ENCODE measurements at regions not wholly inside any gene's neighbourhood (a gene's known extent, or its start where the extent isn't known, plus 50 kb on each side); places are given as distances from the start of the nearest gene placed in this dataset.
A peak's percentile ranks its signal among the peaks of the same experiment; 100 is the strongest.

DNA sequence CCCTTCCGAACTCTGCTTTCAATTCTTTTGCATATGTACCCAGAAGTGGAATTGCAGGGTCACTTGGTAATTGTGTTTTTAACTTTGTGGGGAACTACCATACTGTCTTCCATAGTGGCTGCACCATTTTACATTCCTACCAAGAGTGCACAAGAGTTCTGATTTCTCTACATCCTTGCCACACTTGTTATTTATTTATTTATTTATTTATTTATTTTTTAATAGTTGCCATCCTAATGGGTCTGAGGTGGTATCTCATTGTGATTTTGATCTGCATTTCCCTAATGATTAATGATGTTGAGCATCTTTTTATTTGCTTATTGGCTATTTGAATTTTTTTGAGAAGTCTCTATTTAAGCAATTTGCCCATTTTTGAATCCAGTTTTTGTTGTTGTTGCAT is 422.4 kb downstream of the PTPRU start:
- TF ChIP-seq, protein P1, sequence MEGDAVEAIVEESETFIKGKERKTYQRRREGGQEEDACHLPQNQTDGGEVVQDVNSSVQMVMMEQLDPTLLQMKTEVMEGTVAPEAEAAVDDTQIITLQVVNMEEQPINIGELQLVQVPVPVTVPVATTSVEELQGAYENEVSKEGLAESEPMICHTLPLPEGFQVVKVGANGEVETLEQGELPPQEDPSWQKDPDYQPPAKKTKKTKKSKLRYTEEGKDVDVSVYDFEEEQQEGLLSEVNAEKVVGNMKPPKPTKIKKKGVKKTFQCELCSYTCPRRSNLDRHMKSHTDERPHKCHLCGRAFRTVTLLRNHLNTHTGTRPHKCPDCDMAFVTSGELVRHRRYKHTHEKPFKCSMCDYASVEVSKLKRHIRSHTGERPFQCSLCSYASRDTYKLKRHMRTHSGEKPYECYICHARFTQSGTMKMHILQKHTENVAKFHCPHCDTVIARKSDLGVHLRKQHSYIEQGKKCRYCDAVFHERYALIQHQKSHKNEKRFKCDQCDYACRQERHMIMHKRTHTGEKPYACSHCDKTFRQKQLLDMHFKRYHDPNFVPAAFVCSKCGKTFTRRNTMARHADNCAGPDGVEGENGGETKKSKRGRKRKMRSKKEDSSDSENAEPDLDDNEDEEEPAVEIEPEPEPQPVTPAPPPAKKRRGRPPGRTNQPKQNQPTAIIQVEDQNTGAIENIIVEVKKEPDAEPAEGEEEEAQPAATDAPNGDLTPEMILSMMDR (IDR thresholded peaks at IDR 0.05): no peak
- Mint-ChIP-seq H3K9me3 (ENCODE audit: low read depth) (peaks cover 26% of the 10 kb centered on the region), H3K27me3 (ENCODE audit: low read depth) (peaks cover 21% of the 10 kb centered on the region), H3K4me1 (ENCODE audit: low read depth) (no peaks in the 10 kb centered on the region), H3K4me3 (ENCODE audit: unreplicated experiment) (no peak overlapping the region), H3K27ac (ENCODE audit: unreplicated experiment) (no peak overlapping the region), H3K36me3 (ENCODE audit: low read depth) (peaks cover 9% of the 10 kb centered on the region)
- no peak for DNase-seq (ENCODE audit: low spot score)

DNA sequence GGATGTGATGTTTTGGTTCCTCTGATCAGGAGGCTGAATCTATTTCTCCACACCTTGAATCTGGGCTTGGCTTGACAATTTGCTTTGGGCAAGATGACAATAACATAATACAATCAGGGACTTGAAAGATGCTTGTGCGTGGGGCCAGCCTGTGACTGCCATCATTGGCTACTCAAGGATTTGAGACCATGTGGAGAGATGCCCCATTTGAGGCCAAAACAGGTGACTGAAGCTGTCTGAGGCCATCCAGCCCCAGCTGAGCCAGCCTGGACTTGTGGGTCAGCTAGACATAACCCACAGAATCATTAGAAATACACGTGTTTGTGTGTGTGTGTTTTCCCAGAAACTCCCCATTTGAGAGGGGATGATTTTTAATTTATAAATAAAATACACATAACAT is 421.5 kb downstream of the PTPRU start:
- Mint-ChIP-seq H3K4me1 (ENCODE audit: low read depth) (no peaks in the 10 kb centered on the region), H3K9me3 (ENCODE audit: low read depth) (peaks cover 26% of the 10 kb centered on the region), H3K4me3 (ENCODE audit: unreplicated experiment) (no peak overlapping the region), H3K27me3 (ENCODE audit: low read depth) (peaks cover 21% of the 10 kb centered on the region), H3K27ac (ENCODE audit: unreplicated experiment) (no peak overlapping the region), H3K36me3 (ENCODE audit: low read depth) (peaks cover 9% of the 10 kb centered on the region)
- DNase-seq (ENCODE audit: low spot score): no peak
- TF ChIP-seq, protein P1 (IDR thresholded peaks at IDR 0.05): no peak

DNA sequence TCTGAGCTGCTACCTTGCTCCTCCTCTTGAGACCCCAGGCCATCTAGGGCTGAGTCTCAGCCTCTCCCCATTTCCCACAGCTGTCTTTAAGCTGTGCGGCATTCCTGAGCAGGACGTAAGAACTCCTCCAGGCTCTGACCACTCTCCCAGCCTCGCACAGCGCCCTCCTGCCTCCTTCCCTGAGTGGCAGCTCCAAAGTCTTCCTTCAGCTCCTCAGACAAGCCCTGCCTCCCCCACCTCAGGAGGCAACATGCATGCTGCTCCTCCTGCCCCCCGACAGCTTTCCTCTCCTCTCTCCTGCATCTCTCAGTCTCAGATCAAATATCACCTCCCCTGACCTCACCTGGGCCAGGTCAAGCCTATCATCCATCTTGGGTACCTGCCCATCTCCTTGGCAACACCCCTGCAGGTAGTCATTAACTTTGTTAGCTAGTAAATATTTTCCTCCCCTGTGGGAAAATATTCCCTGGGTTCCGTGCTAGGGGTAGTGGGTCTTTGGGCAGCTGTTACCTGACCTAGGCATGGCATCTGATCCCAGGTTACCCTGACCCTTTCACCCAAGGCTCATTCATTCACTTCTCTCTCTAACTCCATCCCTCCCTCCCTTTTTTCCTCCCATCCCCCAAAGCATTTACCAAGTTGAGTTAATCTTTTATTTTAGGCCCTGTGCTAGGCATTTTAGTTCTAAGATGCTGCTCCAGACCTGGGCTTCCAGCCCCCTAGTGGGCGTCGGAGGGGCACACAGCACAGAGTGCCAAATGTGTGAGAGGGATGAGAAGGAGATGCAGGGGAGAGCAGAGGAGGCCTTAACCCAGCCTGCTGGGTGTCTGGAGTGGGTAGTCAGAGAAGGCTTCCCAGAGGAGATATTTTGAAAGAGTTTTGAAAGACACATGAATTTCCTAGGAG is 419.9 kb downstream of the PTPRU start:
- H3K36me3 Mint-ChIP-seq (ENCODE audit: low read depth): peaks cover 5% of the 10 kb centered on the region
- peaks cover 19% of the 10 kb centered on the region for H3K27me3 Mint-ChIP-seq (ENCODE audit: low read depth)
- no peak overlapping the region for H3K4me3 Mint-ChIP-seq (ENCODE audit: unreplicated experiment)
- H3K9me3 Mint-ChIP-seq (ENCODE audit: low read depth): peaks cover 14% of the 10 kb centered on the region
- no peaks in the 10 kb centered on the region for H3K4me1 Mint-ChIP-seq (ENCODE audit: low read depth)
- TF ChIP-seq, protein P1 (IDR thresholded peaks at IDR 0.05): peak; percentile 62
- no peak overlapping the region for H3K27ac Mint-ChIP-seq (ENCODE audit: unreplicated experiment)
- DNase-seq (ENCODE audit: low spot score): no peak

DNA sequence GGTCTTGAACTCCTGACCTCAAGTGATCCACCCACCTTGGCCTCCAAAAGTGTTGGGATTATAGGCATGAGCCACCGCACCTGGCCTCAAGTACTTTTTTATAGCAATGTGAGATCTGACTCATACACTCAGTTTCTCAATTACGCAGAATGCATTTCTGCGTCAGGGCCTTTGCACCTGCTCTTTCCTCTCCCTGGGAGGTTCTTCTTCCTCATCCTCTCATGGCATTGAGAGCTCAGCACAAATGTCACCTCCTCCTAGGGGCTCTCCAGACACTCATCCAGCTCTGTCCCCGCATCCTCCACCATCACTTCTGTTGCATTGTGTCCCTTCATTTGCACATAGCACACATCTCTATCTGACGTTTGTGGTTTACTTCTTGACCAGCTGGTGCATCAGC is 418.8 kb downstream of the PTPRU start:
- H3K36me3 Mint-ChIP-seq (ENCODE audit: low read depth): peaks cover under 1% of the 10 kb centered on the region
- H3K4me1 Mint-ChIP-seq (ENCODE audit: low read depth): no peaks in the 10 kb centered on the region
- H3K27ac Mint-ChIP-seq (ENCODE audit: unreplicated experiment): no peak overlapping the region
- H3K9me3 Mint-ChIP-seq (ENCODE audit: low read depth): peaks cover 4% of the 10 kb centered on the region
- TF ChIP-seq, protein P1 (IDR thresholded peaks at IDR 0.05): no peak
- DNase-seq (ENCODE audit: low spot score): no peak
- H3K27me3 Mint-ChIP-seq (ENCODE audit: low read depth): peaks cover 16% of the 10 kb centered on the region
- H3K4me3 Mint-ChIP-seq (ENCODE audit: unreplicated experiment): no peak overlapping the region

DNA sequence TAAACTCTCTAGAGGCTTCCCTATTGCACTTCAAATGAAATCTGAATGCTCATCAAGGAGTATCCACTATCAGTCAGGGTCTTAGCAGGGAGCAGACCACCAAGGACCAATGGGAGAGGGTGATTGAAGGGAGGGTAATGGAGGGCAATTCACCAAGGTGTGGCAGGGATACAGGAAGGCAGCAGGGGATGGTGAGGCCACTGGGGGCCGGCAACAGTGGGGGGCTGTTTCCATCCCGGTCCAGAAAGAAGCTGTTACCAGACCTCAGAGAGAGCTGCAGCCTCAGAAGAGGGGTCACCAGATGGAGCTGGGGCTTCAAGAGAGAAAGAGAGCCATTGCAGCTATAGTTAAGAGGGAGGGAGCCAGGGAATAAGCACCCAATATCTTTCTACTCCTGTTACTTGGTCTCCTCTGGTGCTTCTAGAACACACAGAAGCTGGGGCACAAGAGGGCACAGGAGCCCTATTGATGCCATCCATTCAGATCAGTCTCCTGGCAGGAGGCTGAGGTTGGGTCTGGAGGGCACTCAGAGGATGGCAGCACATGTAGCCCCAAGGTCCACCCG is 417.6 kb downstream of the PTPRU start:
- no peak overlapping the region for H3K27ac Mint-ChIP-seq (ENCODE audit: unreplicated experiment)
- no peaks in the 10 kb centered on the region for H3K4me1 Mint-ChIP-seq (ENCODE audit: low read depth)
- H3K9me3 Mint-ChIP-seq (ENCODE audit: low read depth): no peaks in the 10 kb centered on the region
- peaks cover 22% of the 10 kb centered on the region for H3K27me3 Mint-ChIP-seq (ENCODE audit: low read depth)
- TF ChIP-seq, protein P1 (IDR thresholded peaks at IDR 0.05): no peak
- DNase-seq (ENCODE audit: low spot score): no peak
- H3K36me3 Mint-ChIP-seq (ENCODE audit: low read depth): no peaks in the 10 kb centered on the region
- H3K4me3 Mint-ChIP-seq (ENCODE audit: unreplicated experiment): no peak overlapping the region
